H9 (cell line): ENCODE measurements at regions not wholly inside any gene's neighbourhood (a gene's known extent, or its start where the extent isn't known, plus 50 kb on each side); places are given as distances from the start of the nearest gene placed in this dataset.

ENCODE experiments used
- DNase-seq: peaks from one replicate; pipeline ENCODE4 v3.0.0-alpha.2; 2017
- H2AFZ ChIP-seq: one replicate; pipeline ENCODE4 v1.6.1; 2013; ENCODE audit warnings: mild to moderate bottlenecking, low read length, control low read depth, moderate library complexity
- H2AK5ac ChIP-seq: 2 replicates; pipeline ENCODE4 v1.6.1; 2013; ENCODE audit warnings: low read length, control low read depth, mixed read lengths; ENCODE audit not compliant: insufficient read length
- H2BK120ac ChIP-seq: one replicate; pipeline ENCODE4 v1.6.1; 2013; ENCODE audit warnings: low read depth, mild to moderate bottlenecking, low read length, control low read depth, inconsistent platforms; ENCODE audit not compliant: poor library complexity, severe bottlenecking
- H2BK12ac ChIP-seq: 2 replicates; pipeline ENCODE4 v1.6.1; 2013; ENCODE audit warnings: low read length, control low read depth, mixed read lengths, low read depth; ENCODE audit not compliant: insufficient read length
- H2BK15ac ChIP-seq: 2 replicates; pipeline ENCODE4 v1.6.1; 2013; ENCODE audit warnings: low read depth, low read length, control low read depth
- H2BK20ac ChIP-seq: one replicate; pipeline ENCODE4 v1.6.1; 2013; ENCODE audit warnings: low read depth, mild to moderate bottlenecking, low read length, control low read depth, inconsistent platforms; ENCODE audit not compliant: poor library complexity, severe bottlenecking
- H2BK5ac ChIP-seq: 2 replicates; pipeline ENCODE4 v1.6.1; 2013; ENCODE audit warnings: low read length, control low read depth, mixed read lengths; ENCODE audit not compliant: insufficient read length
- H3K14ac ChIP-seq: 2 replicates; pipeline ENCODE4 v1.6.1; 2013; ENCODE audit warnings: low read length, control low read depth; ENCODE audit not compliant: insufficient read depth
- H3K18ac ChIP-seq: 2 replicates; pipeline ENCODE4 v1.6.1; 2013; ENCODE audit warnings: low read depth, mild to moderate bottlenecking, mixed read lengths, low read length, control low read depth; ENCODE audit not compliant: insufficient read length
- H3K23ac ChIP-seq: 2 replicates; pipeline ENCODE4 v1.6.1; 2013; ENCODE audit warnings: low read length, control low read depth, mixed read lengths, low read depth; ENCODE audit not compliant: insufficient read length
- H3K23me2 ChIP-seq: 2 replicates; pipeline ENCODE4 v1.6.1; 2013; ENCODE audit warnings: low read depth, mild to moderate bottlenecking, mixed read lengths, low read length, control low read depth; ENCODE audit not compliant: insufficient read length, poor library complexity, severe bottlenecking
- H3K27ac ChIP-seq: 2 replicates; pipeline ENCODE4 v1.5.1; 2013; ENCODE audit warnings: low read length, control low read depth, mixed read lengths, low read depth; ENCODE audit not compliant: insufficient read length
- H3K27me3 ChIP-seq: 2 replicates; pipeline ENCODE4 v1.6.1; 2013; ENCODE audit warnings: low read length, control low read depth, inconsistent platforms; ENCODE audit not compliant: insufficient read depth
- H3K4ac ChIP-seq: 2 replicates; pipeline ENCODE4 v1.6.1; 2013; ENCODE audit warnings: low read depth, mild to moderate bottlenecking, control low read depth, inconsistent platforms, low read length, moderate library complexity
- H3K4me1 ChIP-seq: 2 replicates; pipeline ENCODE4 v1.6.1; 2013; ENCODE audit warnings: low read length, control low read depth, inconsistent platforms; ENCODE audit not compliant: insufficient read depth
- H3K4me2 ChIP-seq: 2 replicates; pipeline ENCODE4 v1.6.1; 2013; ENCODE audit warnings: low read length, control low read depth, mixed read lengths; ENCODE audit not compliant: insufficient read length, insufficient read depth
- H3K56ac ChIP-seq: 2 replicates; pipeline ENCODE4 v1.6.1; 2013; ENCODE audit warnings: low read depth, mild to moderate bottlenecking, mixed read lengths, low read length, control low read depth; ENCODE audit not compliant: insufficient read length
- H3K79me1 ChIP-seq: 2 replicates; pipeline ENCODE4 v1.6.1; 2013; ENCODE audit warnings: low read depth, mild to moderate bottlenecking, moderate library complexity, low read length, control low read depth, inconsistent platforms; ENCODE audit not compliant: insufficient read depth, poor library complexity, severe bottlenecking
- H3K79me2 ChIP-seq: 2 replicates; pipeline ENCODE4 v1.6.1; 2013; ENCODE audit warnings: low read length, control low read depth, inconsistent platforms; ENCODE audit not compliant: insufficient read depth
- H3K9ac ChIP-seq: 2 replicates; pipeline ENCODE4 v1.6.1; 2013; ENCODE audit warnings: low read length, control low read depth, mixed read lengths; ENCODE audit not compliant: insufficient read length; ENCODE audit errors: extremely low read depth
- H3K9me3 ChIP-seq: one replicate; pipeline ENCODE4 v1.6.1; 2013; ENCODE audit warnings: low read depth, low read length, inconsistent platforms; ENCODE audit not compliant: control insufficient read depth
- H3T11ph ChIP-seq: one replicate; pipeline ENCODE4 v1.6.1; 2013; ENCODE audit warnings: mild to moderate bottlenecking, low read length, control low read depth, inconsistent platforms
- H4K20me1 ChIP-seq: one replicate; pipeline ENCODE4 v1.6.1; 2013; ENCODE audit not compliant: control insufficient read depth, insufficient read length, insufficient read depth
- H4K5ac ChIP-seq: 2 replicates; pipeline ENCODE4 v1.6.1; 2013; ENCODE audit warnings: low read depth, mild to moderate bottlenecking, mixed read lengths, low read length, control low read depth; ENCODE audit not compliant: insufficient read length
- H4K8ac ChIP-seq: replicated peaks from 2 replicates; pipeline ENCODE4 v1.6.1; 2013; ENCODE audit warnings: low read length, control low read depth, mixed read lengths, low read depth; ENCODE audit not compliant: insufficient read length
- H4K91ac ChIP-seq: 2 replicates; pipeline ENCODE4 v1.6.1; 2013; ENCODE audit warnings: low read depth, mild to moderate bottlenecking, moderate library complexity, mixed read lengths, low read length, control low read depth; ENCODE audit not compliant: insufficient read length
- H3K27ac Mint-ChIP-seq, 3 experiments: 2 replicates in 2 of 3; 3 replicates in 1 of 3; pipeline ENCODE4 v1.8.0; 2020 to 2021; ENCODE audit warnings: mixed read lengths in 3 of 3, mild to moderate bottlenecking in 1 of 3, moderate library complexity in 1 of 3
- H3K27me3 Mint-ChIP-seq: 2 replicates; pipeline ENCODE4 v1.8.0; 2021; ENCODE audit warnings: low read depth, mild to moderate bottlenecking, moderate library complexity, mixed read lengths
- H3K36me3 Mint-ChIP-seq, 3 experiments: 2 replicates in 2 of 3; 3 replicates in 1 of 3; pipeline ENCODE4 v1.8.0; 2020 to 2021; ENCODE audit warnings: low read depth in 3 of 3, mixed read lengths in 3 of 3; ENCODE audit not compliant: insufficient read depth in 1 of 3
- H3K4me1 Mint-ChIP-seq, 2 experiments: 2 replicates each; pipeline ENCODE4 v1.8.0; 2020; ENCODE audit warnings: mixed read lengths in 2 of 2
- H3K4me3 Mint-ChIP-seq, 2 experiments: 2 replicates in 1 of 2; 3 replicates in 1 of 2; pipeline ENCODE4 v1.8.0; 2020 to 2021; ENCODE audit warnings: mild to moderate bottlenecking in 2 of 2, mixed read lengths in 2 of 2, moderate library complexity in 1 of 2
- H3K9me3 Mint-ChIP-seq, 2 experiments: 2 replicates in 1 of 2; 3 replicates in 1 of 2; pipeline ENCODE4 v1.8.0; 2020; ENCODE audit warnings: mild to moderate bottlenecking in 2 of 2, mixed read lengths in 2 of 2, moderate library complexity in 1 of 2
- CTCF ChIP-seq: fragments of 200-600 bp; sonication (generic); conservative IDR thresholded peaks from 3 replicates; pipeline ENCODE4 v1.8.0; 2021; ENCODE audit warnings: antibody characterized with exemption, mild to moderate bottlenecking
- WGBS: extraction: QIAGEN DNeasy Blood & Tissue Kit; methylation state at CpG from one replicate; pipeline ENCODE4 v1.1.7; 2013; ENCODE audit warnings: missing lambda C conversion rate, low lambda C conversion rate, mixed read lengths; ENCODE audit not compliant: insufficient read length; ENCODE audit errors: extremely low coverage; 5-methylcytosine and 5-hydroxymethylcytosine counted together

GRCh38 chr2:2940061-2940460, 437.6 kb downstream of the EIPR1 start:
- Histone ChIP-seq H4K20me1 (no peaks in the 10 kb centered on the region), H3K4me2 (no peak overlapping the region), H3T11ph (no peak overlapping the region), H4K8ac (no peak overlapping the region), H3K23ac (no peak overlapping the region), H3K4me1 (no peaks in the 10 kb centered on the region), H3K56ac (no peak overlapping the region), H2BK15ac (no peak overlapping the region), H3K23me2 (no peaks in the 10 kb centered on the region), H2BK20ac (no peak overlapping the region), H4K91ac (no peak overlapping the region), H3K18ac (no peak overlapping the region), H3K27me3 (no peaks in the 10 kb centered on the region), H3K14ac (no peak overlapping the region), H2BK12ac (no peak overlapping the region), H2BK5ac (no peak overlapping the region), H2AFZ (no peak overlapping the region), H3K79me1 (no peaks in the 10 kb centered on the region), H2AK5ac (no peak overlapping the region), H4K5ac (no peak overlapping the region), H3K79me2 (no peaks in the 10 kb centered on the region), H2BK120ac (no peak overlapping the region), H3K27ac (no peak overlapping the region), H3K4ac (no peak overlapping the region), H3K9ac (no peak overlapping the region), H3K9me3 (no peaks in the 10 kb centered on the region)
- WGBS = no CpG with 5 or more reads among the region's 10 CpGs
- TF ChIP-seq CTCF = no peak
- H3K4me3 Mint-ChIP-seq = no peak overlapping the region
- H3K4me1 Mint-ChIP-seq = peaks cover 6 to 7% of the 10 kb centered on the region in 2 experiments
- DNase-seq = no peak
- H3K27ac Mint-ChIP-seq = no peak overlapping the region
- peaks cover 0 to 13% (median 11%) of the 10 kb centered on the region in 3 experiments; a peak in 5 of 7 replicates for H3K36me3 Mint-ChIP-seq
- H3K27me3 Mint-ChIP-seq = no peaks in the 10 kb centered on the region; the same call in 1 of the 2 replicates
- H3K9me3 Mint-ChIP-seq = peaks cover 13% of the 10 kb centered on the region in 2 experiments
